ENCODE measurements at regions not wholly inside any gene's neighbourhood (a gene's known extent, or its start where the extent isn't known, plus 50 kb on each side); places are given as distances from the start of the nearest gene placed in this dataset.

GRCh38 chr2:2682700-2683342 is 351.7 kb upstream of the MYT1L start:
- no peak for DNase-seq
- H3K4me1 Mint-ChIP-seq = no peaks in the 10 kb centered on the region
- no peak overlapping the region for H3K27ac Mint-ChIP-seq
- ChIA-PET CTCF (no interaction called here), POLR2A (no interaction called here)
- no peak overlapping the region for H3K4me3 Mint-ChIP-seq
- no peaks in the 10 kb centered on the region for H3K9me3 Mint-ChIP-seq (ENCODE audit: insufficient read depth)
- no peak for ATAC-seq (ENCODE audit: low read depth)
- H3K9ac ChIP-seq (ENCODE audit: low read length) = no peak overlapping the region
- H2AFZ ChIP-seq (ENCODE audit: insufficient read depth, low read depth, low read length, poor library complexity, severe bottlenecking) = no peak overlapping the region
- H3K36me3 ChIP-seq (replicated peaks in 1 of 2; ENCODE audit: control extremely low read depth in 1 of 2, control insufficient read depth in 1 of 2, extremely low read depth in 1 of 2, insufficient read depth in 2 of 2, low read length in 1 of 2) = no peaks in the 10 kb centered on the region
- WGBS (ENCODE audit: insufficient coverage) = 88% methylated on average over 15 of the region's 17 CpGs
- H3K27ac ChIP-seq (ENCODE audit: low read length in 2 of 2) = no peak overlapping the region
- peaks cover 36% of the 10 kb centered on the region for H3K27me3 Mint-ChIP-seq
- H4K20me1 ChIP-seq (ENCODE audit: control insufficient read depth, insufficient read depth, low read length, poor library complexity, severe bottlenecking) = no peaks in the 10 kb centered on the region
- H3K9me3 ChIP-seq (ENCODE audit: control extremely low read depth in 1 of 3, control insufficient read depth in 2 of 3, insufficient read depth in 1 of 3, low read length in 2 of 3) = peaks cover 0 to 4% (median 0%) of the 10 kb centered on the region in 3 donors
- no peaks in the 10 kb centered on the region for H3K79me2 ChIP-seq (ENCODE audit: control insufficient read depth, insufficient read depth, low read length)
- no peak overlapping the region for H3K4me3 ChIP-seq (ENCODE audit: control extremely low read depth in 1 of 5, extremely low read depth in 1 of 5, insufficient read depth in 1 of 5, low read depth in 2 of 5, low read length in 4 of 5)
- H3K4me2 ChIP-seq (replicated peaks; ENCODE audit: low read depth, low read length, poor library complexity, severe bottlenecking) = no peak overlapping the region
- intact Hi-C loops (cut with micrococcal nuclease) = no loop called here
- TF ChIP-seq, protein P1, sequence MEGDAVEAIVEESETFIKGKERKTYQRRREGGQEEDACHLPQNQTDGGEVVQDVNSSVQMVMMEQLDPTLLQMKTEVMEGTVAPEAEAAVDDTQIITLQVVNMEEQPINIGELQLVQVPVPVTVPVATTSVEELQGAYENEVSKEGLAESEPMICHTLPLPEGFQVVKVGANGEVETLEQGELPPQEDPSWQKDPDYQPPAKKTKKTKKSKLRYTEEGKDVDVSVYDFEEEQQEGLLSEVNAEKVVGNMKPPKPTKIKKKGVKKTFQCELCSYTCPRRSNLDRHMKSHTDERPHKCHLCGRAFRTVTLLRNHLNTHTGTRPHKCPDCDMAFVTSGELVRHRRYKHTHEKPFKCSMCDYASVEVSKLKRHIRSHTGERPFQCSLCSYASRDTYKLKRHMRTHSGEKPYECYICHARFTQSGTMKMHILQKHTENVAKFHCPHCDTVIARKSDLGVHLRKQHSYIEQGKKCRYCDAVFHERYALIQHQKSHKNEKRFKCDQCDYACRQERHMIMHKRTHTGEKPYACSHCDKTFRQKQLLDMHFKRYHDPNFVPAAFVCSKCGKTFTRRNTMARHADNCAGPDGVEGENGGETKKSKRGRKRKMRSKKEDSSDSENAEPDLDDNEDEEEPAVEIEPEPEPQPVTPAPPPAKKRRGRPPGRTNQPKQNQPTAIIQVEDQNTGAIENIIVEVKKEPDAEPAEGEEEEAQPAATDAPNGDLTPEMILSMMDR (IDR thresholded peaks at IDR 0.05) = no peak
- TF ChIP-seq EZH2 (IDR thresholded peaks at IDR 0.05; ENCODE audit: borderline replicate concordance, insufficient read depth, low read depth, low read length, poor library complexity, severe bottlenecking) = no peak
- H3K27me3 ChIP-seq (replicated peaks in 1 of 4; ENCODE audit: control extremely low read depth in 1 of 4, control insufficient read depth in 3 of 4, insufficient read depth in 4 of 4, low read length in 3 of 4) = peaks cover 0 to 3% (median 0%) of the 10 kb centered on the region in 4 experiments
- no peaks in the 10 kb centered on the region for H3K4me1 ChIP-seq (ENCODE audit: control insufficient read depth in 2 of 2, insufficient read depth in 2 of 2, low read length in 2 of 2)

DNA sequence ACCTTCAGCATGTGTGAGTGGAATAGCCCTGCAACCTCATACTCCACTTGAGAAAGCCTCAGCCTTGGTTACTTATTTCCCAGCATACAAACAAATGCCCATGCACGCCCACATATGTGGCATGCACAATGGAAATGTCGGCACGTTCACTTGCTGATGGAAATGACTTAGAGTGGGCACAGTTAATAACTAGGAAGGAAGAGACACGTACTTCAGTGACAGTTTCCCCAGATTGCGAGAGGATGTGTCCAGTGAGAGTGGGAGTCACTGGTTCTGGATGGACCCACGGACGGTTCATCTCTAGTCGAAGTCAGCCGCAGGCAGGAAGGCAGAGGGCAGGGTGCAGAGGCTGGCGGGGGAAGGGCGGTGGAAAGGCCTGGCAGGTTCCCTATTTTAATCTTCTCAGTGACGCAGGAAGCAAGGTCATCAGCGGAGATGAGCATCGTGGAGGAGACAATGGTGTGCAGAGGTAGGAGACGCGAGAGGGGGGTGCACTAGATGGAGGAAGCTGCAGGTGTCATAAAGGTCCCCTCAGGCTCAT is 350.7 kb upstream of the MYT1L start:
- Mint-ChIP-seq H3K27ac (no peak overlapping the region), H3K9me3 (ENCODE audit: insufficient read depth) (no peaks in the 10 kb centered on the region), H3K27me3 (peaks cover 36% of the 10 kb centered on the region), H3K4me1 (no peaks in the 10 kb centered on the region), H3K4me3 (no peak overlapping the region)
- Histone ChIP-seq H3K79me2 (ENCODE audit: control insufficient read depth, insufficient read depth, low read length) (no peaks in the 10 kb centered on the region), H3K36me3 (replicated peaks in 1 of 2; ENCODE audit: control extremely low read depth in 1 of 2, control insufficient read depth in 1 of 2, extremely low read depth in 1 of 2, insufficient read depth in 2 of 2, low read length in 1 of 2) (no peaks in the 10 kb centered on the region), H3K4me2 (replicated peaks; ENCODE audit: low read depth, low read length, poor library complexity, severe bottlenecking) (no peak overlapping the region), H3K9me3 (ENCODE audit: control extremely low read depth in 1 of 3, control insufficient read depth in 2 of 3, insufficient read depth in 1 of 3, low read length in 2 of 3) (peaks cover 0 to 4% (median 0%) of the 10 kb centered on the region in 3 donors), H3K4me1 (ENCODE audit: control insufficient read depth in 2 of 2, insufficient read depth in 2 of 2, low read length in 2 of 2) (no peaks in the 10 kb centered on the region), H2AFZ (ENCODE audit: insufficient read depth, low read depth, low read length, poor library complexity, severe bottlenecking) (no peak overlapping the region), H3K4me3 (ENCODE audit: control extremely low read depth in 1 of 5, extremely low read depth in 1 of 5, insufficient read depth in 1 of 5, low read depth in 2 of 5, low read length in 4 of 5) (no peak overlapping the region), H3K27me3 (replicated peaks in 1 of 4; ENCODE audit: control extremely low read depth in 1 of 4, control insufficient read depth in 3 of 4, insufficient read depth in 4 of 4, low read length in 3 of 4) (peaks cover 0 to 3% (median 0%) of the 10 kb centered on the region in 4 experiments), H4K20me1 (ENCODE audit: control insufficient read depth, insufficient read depth, low read length, poor library complexity, severe bottlenecking) (no peaks in the 10 kb centered on the region), H3K27ac (ENCODE audit: low read length in 2 of 2) (no peak overlapping the region), H3K9ac (ENCODE audit: low read length) (no peak overlapping the region)
- TF ChIP-seq, protein P1 (IDR thresholded peaks at IDR 0.05) = no peak
- no peak for TF ChIP-seq EZH2 (IDR thresholded peaks at IDR 0.05; ENCODE audit: borderline replicate concordance, insufficient read depth, low read depth, low read length, poor library complexity, severe bottlenecking)
- intact Hi-C loops (cut with micrococcal nuclease) = no loop called here
- ChIA-PET POLR2A (no interaction called here), CTCF (no interaction called here)
- WGBS (ENCODE audit: insufficient coverage) = 20% methylated on average over 15 of the region's 16 CpGs
- DNase-seq (no peak), ATAC-seq (ENCODE audit: low read depth) (no peak)
